HG03045 (cell line): ENCODE measurements at regions not wholly inside any gene's neighbourhood (a gene's known extent, or its start where the extent isn't known, plus 50 kb on each side); places are given as distances from the start of the nearest gene placed in this dataset.
A peak's percentile ranks its signal among the peaks of the same experiment; 100 is the strongest.

Experiments used
- ATAC-seq: cut with Tn5 transposase; IDR thresholded peaks from one replicate; pipeline ENCODE4 v1.9.1; 2021; ENCODE audit warnings: mild to moderate bottlenecking, moderate library complexity; ENCODE audit not compliant: unreplicated experiment

DNA sequence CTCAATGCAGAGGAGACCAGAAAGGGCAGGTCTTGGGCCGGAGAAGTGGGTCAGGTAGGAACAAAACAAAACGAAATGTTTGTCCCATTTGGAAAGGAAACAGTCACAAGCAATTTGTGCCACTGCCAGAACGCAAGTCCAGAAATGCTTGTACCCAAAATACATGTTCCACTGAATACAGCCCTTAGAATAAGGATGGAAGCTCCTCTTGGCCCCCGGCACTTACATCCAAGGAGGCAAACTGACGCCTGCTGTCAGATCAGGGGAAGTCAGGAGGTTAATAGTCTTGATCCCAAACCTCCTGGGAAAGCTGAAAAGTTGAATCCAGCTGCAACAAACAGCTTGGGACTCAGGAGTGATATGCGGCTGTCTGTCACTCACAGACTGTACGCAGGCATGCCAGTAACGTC, 75.9 kb upstream of the GALNT2 start:
- ATAC-seq, result no peak

DNA sequence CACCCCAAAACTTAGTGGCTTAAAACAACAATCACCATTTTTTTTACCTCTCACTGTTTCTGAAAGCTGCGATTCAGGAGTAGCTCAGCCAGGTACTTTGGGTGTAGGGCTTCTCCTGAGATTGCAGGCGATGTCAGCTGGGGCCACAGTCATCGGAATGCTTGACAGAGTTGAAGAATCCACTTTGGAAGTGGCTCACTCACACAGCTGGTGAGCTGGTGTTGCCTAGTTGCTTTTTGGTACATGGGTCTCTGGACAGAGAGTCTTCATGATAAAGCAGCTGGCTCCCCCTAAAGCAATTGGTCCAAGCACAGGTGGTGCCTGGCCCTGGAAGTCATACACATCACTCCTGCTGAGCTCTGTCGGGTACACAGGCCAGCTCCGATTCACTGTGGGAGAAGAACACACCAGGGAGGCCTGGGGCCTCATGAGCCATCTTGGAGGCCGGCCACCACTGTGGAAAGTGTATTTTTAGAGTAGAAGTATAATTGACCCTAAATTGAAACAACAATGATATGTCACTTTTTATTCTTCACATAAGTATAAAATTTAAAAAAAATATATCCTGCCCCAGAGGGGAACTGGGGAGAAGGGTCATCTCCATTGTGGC, 75.2 kb upstream of the GALNT2 start:
- no peak for ATAC-seq

DNA sequence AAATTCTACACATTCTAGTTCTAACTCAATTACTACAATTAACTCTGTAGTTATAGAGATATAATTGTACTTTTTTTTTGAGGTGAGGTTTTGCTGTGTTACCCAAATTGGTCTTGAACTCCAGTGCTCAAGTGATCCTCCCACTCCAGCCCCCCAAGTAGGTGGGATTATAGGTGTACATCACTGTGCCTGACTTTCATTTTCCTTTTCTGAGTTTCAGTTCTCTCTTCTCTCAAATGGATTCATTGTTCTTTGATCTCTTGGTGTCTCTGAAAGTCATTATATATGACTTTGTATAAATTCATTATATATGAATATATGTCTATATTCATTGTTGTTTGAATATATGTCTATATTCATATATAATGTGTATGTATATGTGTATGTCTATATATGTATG, 74.0 kb upstream of the GALNT2 start:
- ATAC-seq, result no peak

DNA sequence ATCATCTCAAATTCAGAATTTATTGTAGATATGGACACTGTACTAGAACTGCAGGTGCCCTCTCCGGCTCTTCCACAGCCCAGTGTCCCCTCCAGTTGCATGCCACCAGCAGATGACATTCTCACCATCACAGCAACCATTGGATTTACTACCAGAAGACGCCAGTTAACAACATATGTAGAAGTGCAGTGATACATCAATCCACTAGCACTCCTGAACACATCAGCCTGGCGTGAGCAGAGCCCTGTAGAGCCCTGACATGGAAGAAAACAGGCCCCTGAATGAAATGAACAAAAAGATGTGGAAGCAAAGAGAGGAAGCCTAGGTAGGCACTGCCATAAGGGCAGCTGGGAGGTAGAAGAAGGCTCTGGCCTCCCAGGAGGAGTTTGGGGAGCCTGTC, 73.1 kb upstream of the GALNT2 start:
- ATAC-seq, result no peak

DNA sequence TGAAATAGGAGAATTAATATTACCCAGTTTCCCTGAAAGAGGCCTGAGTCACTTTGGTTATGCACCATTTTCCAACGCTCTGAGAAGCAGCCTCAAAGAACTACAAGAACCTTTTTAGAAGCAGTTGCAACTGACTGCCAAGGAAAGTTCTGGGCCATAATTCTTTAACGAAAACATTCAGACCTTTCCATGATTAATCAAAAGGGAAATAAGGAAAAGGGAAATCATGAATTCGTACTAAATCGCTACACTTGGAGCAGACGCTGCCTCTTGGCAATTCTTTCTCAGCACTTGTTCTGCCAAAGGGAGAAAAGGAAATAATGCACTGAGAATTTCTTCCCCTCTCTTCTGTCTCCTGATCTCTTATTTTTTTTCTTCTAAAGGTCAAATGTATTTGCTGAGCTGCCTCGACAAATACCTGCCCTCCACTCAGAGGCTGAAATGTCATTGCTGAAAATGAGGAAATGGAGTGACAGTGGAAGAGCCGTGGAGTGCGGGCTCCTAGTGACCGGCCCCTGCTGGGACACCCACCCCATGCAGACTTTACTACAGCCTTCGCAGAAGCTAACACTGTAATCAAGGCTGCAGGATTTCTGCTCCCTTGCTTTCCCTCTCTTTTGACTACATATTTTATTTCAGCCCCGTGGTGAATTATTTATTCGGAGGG, 67.9 kb upstream of the GALNT2 start:
- no peak for ATAC-seq

DNA sequence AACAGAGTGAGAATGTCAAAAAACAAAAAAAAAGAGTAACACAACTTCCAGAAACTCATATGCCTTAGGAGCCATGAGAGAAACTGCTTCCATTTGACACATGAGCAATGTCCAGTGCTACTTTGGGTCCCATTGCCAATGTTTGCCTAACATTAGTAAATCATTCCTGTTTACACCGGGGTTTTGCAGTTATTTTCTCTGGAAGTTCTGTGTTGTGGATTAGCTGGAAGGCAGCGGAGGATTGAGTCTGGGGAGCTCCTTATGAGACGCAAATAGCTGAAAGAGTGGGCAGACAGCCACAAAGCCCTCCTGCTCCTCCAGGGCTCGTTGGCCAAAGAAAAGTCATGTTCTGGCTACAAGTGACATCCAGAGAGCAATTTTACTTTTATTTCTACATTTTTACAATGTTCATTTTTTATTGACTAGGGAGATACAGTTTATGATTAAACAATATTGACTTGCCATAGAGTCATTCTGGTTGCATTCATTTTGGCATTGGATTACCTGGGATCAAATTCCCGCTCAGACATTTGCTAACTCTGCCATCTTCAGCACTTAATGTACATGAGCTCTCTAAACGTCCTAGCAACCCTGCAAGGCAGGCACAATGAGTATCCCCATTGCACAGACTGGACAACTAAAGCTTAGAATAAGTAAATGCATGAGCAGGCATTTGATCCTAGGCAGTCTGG, 66.4 kb upstream of the GALNT2 start:
- ATAC-seq, result no peak

DNA sequence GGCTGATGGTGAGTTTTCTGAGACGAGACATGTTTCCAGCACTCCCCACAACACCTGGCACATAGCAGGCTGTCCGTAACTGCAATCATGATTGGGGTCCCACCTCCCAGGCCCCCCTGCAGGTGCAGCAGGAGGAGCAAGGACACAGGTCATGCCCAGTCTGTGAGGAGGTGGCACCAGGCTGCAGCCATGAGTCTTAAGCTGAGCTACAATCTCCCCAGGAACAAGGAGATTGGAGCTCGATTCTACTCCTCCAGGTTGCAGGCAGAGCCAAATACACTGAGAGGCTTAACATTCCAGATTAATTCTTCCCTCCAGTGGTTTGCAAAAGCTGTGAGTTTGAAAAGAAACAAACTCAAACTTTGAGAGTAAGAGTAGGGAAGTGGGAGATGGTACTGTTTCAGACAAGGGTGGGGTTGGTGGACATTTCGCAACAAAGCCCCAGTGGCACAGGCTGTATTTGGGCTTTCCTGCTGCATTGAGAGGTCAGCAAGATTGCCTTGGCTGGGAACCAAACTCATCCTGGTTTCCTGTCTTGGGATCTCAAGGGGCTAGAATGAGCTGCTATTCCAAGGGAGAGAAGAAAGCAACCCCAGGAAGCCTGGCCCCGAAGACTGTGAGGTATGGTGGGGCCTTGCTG, 64.8 kb upstream of the GALNT2 start:
- no peak for ATAC-seq

DNA sequence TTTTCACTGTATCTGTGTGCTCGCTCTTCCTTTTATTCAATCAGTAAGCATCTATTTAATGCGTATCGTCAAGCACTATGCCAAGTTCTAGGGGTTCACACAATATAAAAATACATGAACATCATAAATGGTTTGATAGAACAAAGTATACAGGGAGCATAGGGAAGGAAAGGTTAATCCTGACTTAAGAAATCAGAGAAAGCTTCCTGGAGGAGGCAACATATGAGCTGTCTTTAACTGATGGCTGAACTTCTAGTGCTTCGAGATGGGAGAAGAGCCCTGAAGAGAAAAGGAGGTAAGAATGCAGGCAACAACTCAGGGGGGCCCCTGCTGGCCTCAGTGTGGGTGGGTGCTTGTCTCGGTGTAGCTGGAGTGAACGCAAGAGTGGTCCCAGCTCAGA, 63.6 kb upstream of the GALNT2 start:
- ATAC-seq, result no peak

DNA sequence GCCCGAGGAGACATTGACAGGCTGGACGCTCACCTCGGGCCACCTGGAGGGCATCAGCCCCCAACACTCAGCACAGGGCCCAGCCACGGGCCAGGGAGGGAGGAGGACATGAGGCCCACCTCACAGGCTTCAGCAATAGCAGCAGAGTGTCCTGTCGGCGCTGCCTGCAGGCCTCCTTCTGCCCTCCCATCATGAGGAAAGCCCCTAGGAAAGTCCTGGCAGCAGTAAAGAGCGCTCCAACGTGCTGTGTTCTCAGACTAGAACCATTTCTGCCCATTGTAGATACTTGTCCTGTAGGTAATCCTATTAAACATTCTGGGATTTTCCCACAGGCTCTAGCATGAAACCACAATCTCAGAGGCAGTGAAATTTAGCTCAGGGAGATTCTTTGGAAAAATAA, 62.0 kb upstream of the GALNT2 start:
- ATAC-seq, result peak; percentile 56

DNA sequence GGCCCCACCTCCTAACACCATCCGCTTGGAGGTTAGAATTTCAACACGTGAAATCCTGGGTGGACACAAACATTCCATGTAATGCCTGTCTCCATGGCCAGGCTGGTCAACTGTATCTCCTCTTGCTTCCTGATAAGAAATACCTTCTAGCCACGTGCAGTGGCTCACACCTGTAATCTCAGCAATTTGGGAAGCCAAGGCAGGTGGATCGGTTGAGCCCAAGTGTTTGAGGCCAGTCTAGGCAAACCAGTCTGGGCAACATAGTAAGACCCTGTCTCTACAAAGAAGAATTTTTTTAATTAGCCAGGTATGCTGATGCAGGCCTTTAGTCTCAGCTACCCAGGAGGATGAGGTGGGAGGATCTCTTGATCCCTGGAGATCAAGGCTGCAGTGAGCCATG, 58.3 kb upstream of the GALNT2 start:
- ATAC-seq, result no peak

DNA sequence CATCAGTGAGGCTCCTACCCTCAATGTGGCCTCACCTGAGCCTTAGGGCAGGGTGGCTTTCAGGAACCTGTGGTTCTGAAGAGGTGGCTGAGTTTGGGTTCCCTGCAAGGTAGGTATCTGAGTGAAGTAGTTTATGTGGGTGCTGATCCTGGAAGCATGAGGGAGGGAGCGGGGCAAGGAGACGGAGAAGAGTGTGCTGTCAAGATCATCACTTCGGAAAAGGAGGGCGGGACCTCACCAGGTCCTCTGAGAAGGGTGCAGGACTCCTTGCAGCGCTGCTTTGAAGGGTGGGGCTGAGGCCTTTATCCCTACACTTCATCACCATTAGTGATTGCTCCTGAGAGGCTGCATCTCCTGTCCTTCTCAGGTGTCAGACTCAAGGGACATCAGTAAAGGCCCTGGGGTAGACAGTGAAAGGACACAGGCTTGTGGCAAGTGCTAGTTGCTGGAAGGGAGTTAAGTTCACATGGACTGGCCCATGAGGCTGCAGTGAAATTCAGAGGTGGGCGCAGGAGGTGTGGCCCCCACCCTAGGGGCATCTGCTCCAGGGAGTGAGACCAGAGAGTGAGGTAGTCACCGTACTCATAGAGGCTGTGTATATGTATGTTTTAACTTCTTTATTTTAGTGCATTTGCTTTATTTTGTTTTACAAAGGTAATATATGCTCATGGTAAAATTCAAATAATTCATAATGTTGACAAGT, 57.3 kb upstream of the GALNT2 start:
- ATAC-seq, result no peak

DNA sequence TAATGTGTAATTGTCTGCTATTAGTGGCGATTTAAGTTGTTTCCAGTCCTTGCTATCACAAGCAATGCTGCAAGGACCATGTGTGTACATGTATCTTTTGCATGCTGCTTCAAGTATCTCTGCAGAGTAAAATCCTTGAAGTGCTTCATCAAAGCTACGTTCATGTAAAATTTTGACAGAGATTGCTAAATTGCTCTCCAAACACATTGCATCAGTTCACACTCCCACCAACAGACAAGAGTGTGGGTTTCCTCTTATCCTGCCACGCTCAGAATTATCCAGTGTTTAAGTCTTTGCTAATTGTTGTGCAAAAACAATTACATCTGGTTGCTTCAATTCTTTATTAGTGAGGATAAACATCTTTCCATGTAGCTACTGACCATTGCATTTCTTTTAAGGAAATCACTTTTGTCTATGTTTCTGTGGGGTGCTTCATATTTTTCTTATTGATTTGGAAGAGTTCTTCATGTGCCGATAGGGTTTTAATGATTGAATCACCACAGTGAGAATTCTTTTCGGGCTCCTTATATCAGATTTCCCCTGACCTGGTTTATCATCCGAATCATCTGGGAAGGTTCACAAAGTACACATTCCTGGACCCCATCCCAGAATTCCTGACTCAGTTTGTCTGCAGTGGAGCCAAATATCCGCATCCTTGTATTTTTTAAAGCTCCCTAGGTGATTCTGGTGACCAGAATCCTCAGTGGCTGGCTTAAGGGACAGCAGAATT, 56.3 kb upstream of the GALNT2 start:
- no peak for ATAC-seq

DNA sequence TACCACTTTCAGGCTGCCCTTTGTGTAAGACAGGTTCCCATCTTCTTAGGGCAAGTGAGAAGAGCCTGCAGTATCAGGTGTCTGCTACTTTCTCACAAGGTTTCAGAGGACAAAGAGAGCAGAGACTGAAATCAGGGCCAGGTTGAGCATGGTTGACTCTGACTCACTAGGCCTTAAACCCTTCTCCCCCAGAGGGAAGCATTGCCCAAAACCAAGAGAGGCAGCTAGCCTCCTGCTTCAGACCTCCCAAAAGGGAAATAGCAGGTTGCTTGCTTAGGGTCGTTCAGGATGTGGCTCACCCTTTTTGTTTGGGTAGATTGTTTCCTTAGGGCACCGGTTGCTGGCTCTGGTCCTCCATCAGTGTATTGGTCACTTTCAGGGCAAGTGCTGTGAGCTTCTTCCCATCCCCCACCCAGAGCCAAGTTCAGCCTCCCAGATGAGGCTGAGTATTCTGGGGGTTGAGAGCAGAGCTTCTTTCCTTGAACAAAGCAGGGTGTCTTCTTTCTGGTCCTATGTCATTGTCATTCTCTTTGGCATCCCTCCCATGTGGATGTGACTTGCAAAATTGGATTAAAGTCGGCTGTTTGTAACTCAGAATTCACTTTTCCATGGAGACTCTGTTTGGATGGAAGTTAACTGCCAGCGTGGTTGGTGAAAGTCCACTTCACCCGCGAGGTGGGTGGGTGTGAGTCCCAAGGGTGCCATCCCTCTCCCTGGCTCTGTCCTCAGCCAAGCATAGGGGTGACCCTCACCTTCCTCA, 55.5 kb upstream of the GALNT2 start:
- no peak for ATAC-seq

DNA sequence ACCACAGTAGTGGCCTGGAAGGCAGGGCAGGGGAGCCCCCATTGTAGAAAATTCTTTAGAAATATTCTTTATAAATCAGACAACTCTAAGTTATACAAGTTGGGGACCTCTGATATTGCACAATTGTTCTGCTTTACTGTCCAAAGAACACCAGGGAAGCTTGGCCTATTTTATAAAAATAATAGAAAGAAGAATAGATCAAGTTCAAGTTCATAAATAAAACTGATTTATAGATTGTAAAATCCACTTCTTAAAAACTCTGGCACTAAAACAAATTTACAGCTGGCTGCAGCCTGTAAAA, 55.0 kb upstream of the GALNT2 start:
- ATAC-seq, result no peak

DNA sequence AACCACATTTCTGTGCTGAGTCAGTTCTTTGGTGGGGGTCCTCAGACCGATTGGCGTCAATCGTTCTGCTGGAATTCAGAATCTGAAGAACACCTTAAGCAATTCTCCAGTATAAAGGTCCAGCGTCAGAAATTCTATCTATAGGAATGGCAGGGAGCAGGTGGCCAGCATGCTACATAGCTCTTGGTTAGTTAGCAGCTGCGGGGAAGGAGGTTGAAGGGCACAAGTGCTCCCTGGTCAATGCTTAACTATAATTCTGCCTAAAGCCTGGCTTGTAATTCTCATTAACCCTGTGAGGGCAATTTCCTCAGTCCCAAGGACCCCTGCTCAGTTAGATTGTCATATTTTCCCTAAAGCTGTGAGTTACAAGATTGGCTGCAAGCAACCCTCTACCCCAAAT, 54.3 kb upstream of the GALNT2 start:
- no peak for ATAC-seq

DNA sequence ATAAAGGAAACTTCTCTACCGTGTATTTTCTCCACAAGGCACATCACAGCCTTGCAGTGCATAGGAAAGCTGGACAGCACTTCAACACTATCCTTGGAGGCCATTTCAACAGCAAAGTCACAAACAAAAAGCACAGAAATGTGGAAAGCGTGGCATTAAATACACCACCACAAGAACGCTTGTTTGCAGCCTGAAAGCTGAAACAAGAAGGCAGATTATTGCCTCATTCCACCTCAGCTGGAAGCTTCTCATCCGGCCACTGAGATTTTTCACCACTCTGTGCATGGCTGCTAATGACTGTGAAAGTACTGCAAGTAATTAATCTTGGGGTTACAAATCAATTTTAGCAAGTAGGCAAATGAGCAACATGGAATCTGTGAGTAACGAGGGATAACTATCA, 50.9 kb upstream of the GALNT2 start:
- ATAC-seq, result no peak
